Right ventricle myocardium inferior (tissue), 1 donor: ENCODE measurements at regions not wholly inside any gene's neighbourhood (a gene's known extent, or its start where the extent isn't known, plus 50 kb on each side); places are given as distances from the start of the nearest gene placed in this dataset.
"Not testable (repeated sequence)": the region's sequence is repeated elsewhere in the genome, so short reads cannot be mapped to it uniquely, and the experiment has no call there.

Experiments
- ATAC-seq: fragments of 200-7000 bp; cut with Tn5 transposase; one replicate; pipeline ENCODE4 v1.9.1; 2020; ENCODE audit warnings: mild to moderate bottlenecking, moderate library complexity
- DNase-seq: peaks from one replicate; pipeline ENCODE4 v3.0.0; 2021; ENCODE audit errors: missing footprints
- intact Hi-C: fragments of 100-400 bp; cut with DNase I; formaldehyde crosslinking; loops from one replicate; pipeline ENCODE4 v1.11.0; 2022
- donor health status: DM: no; HTN: yes; CAD: no; lungs with severe emphysema.

DNA sequence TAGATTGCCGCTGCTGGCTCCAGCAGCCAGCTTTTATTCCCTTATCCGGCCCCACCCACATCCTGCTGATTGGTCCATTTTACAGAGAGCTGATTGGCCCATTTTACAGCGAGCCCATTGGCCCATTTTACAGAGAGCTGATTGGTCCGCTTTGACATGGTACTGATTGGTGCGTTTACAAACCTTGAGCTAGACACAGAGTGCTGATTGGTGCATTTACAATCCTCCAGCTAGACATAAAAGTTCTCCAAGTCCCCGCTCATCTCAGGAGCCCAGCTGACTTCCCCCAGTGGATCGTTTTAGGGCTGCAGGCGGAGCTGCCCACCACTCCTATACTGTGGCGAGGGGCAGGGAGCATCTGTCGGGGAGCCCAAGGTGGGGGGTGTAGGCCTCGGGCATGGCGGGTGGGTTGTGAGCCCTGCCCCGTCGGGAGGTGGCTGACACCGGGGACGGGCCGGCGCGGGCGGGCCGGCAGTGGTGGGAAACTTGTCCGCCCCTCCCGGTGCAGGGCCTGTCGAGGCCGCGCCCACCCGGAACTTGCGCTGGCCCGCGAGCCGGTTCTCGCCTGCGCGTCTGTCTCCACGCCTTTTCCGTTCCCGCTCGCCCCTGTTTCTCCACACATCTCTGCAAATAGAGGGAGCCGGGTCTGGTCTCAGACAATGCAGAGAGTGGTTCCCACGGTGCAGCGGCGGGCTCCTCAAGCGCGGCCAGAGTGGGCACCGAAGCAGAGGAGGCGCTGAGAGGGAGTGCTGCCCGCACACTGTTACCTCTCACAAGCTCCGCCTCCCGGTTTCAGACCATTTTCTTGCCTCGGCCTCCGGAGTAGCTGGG is 86.1 kb upstream of the STMND1 start:
- intact Hi-C loops, result no loop called here
- ATAC-seq (peak; percentile 44), DNase-seq (peak; percentile 63)

DNA sequence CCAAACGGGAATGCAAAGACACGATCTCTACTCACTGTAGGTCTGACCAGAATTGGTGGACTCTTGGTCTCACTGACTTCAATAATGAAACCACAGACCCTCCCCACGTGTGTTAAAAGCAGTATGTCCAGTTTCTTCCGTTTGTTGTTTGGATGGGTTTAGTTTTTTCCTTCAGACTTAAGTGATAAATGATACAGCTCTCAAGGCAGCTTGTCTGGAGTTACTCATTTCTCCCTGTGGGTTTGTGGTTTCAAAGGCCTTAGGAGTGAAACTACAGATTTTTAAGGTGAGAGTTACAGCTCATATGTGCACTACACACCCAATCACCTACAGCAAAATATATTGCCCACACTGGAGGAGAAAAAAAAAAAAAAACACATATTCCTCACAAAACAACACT is 86.7 kb upstream of the STMND1 start:
- ATAC-seq (no peak), DNase-seq (no peak)
- intact Hi-C loops, result no loop called here

DNA sequence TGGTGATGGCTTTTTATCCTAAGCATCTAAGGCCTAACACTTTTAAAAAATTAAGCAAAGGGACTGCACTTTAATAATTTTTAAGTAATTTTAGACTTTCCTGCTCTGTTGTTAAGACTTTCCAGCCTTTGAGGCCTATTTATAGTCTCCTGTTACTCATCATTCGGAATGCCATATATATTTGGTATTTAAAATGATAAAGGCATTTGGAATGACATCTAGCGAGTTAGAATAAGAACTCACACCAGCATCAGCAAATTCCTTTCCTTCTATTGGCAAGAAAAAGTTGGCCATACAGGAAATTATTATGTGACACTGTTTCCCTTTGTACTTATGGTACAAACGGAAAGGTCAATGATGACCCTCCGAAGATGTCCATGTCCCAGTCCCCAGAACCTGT is 88.1 kb upstream of the STMND1 start:
- intact Hi-C loops, result no loop called here
- DNase-seq, result no peak
- ATAC-seq, result no peak

DNA sequence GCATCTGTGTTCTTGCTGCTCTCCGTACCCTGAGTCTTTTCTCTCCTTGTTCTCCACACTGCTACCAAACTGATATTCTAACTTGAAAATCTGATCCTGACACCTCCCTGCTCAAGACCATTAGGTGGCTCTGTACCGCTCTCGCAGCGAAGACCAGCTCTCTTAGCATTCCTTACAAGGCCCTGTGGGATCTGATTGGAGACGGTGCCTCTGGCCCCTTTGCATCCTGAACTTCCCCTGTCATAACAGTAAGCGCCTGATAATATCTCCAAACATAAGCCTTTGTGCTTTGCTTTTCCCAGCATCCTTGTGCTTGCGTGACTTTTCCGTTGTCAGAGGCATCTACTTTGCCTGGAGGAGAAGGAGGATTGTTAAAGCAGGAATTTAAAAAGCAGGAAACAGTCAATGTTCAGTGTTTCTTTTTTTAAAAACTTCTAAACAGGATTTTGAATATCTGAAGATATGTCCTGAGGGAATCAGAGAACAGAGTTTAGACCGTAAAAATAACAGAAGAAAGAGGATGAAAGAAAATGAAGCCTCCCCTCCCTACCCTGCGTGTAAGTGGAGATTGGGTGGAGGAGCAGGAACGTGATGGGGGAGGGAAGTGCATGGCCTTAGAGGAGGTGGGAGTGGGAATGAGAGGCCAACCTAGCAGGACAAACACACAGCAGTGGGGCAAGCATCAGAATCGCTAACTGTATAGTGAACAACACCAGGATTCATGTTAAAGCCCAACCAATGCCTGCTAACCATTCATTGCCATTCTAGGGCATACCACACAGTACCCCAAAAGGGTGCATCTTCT is 89.2 kb upstream of the STMND1 start:
- ATAC-seq (no peak), DNase-seq (no peak)
- intact Hi-C loops, result no loop called here

DNA sequence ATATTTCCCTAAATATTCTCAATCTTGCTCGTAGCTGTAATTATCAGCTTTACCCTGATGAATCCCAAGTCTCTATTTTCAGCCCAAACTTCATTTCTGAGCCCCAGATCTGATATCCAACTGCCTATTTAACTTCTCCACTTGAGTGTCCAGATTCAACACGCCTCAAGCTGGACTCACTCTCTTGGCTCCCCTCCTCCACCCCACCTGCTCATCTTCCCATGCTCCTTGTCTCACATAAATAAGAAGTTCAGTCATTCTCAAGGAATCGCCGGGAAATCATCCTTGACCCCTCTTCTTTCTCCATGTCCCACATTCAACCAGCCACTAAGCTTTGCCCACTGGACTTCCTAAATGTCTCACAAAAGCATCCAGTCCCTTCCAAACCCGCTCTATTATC is 89.9 kb upstream of the STMND1 start:
- ATAC-seq (no peak), DNase-seq (no peak)
- intact Hi-C loops, result no loop called here

DNA sequence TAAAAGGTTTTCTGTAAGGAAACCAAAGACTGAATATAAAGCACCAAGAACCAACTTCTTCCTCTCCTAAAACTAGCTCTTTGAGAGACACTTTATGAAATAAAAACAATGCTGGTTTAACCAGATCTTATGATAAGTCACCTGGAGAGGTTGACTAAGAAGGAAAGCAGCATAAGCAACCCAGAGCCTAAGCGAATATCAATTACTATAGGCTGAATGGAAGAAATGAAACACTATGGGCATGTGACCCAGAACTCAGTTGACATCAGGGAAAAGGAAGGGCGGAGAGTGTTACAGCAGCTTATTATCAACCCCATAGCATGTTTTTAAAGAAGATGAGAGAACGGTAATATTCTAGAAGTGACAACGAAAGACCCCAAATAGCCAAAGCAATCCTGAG is 94.1 kb upstream of the STMND1 start:
- no peak for ATAC-seq
- DNase-seq, result no peak
- intact Hi-C loops, result no loop called here

DNA sequence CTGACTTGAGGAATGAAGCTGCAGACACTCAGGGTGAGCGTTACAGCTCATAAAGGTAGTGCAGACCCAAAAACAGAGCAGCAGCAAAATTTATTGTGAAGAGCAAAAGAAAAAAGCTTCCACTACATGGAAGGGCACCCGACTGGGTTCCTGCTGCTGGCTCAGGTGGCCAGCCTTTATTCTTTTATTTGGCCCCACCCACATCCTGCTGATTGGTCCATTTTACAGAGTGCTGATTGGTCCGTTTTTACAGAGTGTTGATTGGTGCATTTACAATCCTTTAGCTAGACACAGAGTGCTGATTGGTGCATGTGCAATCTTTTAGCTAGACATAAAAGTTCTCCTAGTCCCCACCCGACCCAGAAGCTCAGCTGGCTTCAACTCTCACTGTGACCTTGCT is 95.3 kb upstream of the STMND1 start:
- intact Hi-C loops, result no loop called here
- ATAC-seq (no peak), DNase-seq (no peak)

DNA sequence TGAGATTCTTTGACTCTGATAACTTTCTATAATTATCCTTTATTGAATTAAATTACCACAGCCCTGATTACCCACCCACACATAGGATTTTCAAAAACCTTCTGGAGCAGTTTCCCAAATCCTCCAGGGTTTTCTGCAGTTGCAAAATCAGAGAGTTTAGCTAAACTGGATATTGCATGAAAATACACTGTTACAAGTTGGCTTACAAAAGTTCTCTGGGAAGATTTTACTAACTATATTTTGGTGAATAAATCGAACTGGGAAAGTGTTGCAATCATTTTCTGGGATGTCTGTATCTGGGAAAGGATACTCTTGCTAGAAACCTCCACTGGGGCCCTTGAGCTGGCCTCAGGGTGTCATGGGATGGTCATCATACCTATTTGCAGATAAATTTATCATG is 97.6 kb upstream of the STMND1 start:
- intact Hi-C loops, result no loop called here
- ATAC-seq, result no peak
- DNase-seq, result no peak

DNA sequence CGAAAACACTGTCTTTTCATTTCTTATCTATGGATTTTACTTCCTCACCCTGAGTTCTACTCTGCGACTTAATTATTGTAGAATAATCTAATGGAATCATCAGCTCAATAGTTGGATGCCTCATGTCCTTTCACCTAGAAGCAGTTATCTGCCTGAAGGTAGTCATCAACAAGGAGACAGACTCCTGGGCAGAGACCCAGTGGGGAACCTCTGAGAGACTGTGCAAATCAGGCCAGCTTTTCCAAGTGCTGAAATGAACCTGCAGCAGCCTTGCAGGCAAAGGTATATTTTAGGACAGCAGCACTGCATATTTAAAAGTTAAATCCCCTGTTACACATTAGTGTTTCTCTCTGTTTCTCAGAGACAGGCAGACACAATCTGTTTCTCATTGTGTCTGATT is 99.7 kb upstream of the STMND1 start:
- DNase-seq (no peak), ATAC-seq (no peak)
- intact Hi-C loops, result no loop called here

DNA sequence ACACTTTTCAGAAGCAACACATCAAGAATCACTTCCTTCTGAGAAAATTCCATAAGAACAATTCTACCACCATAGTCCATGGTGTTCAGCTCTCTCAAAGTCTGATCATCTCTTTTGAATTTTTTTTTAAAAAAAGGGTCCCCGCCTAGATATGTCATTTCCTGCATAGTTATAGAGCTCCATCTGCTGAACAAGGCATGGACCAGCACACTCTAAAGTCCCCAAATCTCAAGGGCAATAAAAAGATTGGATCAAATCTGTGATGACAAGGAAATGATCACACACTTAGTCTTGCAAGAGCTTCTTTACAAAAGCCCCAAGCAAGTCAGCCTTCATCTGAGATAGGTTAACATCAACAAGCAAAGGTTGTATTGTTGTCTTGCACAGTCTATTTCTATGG is 100.7 kb upstream of the STMND1 start:
- intact Hi-C loops, result no loop called here
- no peak for ATAC-seq
- no peak for DNase-seq

DNA sequence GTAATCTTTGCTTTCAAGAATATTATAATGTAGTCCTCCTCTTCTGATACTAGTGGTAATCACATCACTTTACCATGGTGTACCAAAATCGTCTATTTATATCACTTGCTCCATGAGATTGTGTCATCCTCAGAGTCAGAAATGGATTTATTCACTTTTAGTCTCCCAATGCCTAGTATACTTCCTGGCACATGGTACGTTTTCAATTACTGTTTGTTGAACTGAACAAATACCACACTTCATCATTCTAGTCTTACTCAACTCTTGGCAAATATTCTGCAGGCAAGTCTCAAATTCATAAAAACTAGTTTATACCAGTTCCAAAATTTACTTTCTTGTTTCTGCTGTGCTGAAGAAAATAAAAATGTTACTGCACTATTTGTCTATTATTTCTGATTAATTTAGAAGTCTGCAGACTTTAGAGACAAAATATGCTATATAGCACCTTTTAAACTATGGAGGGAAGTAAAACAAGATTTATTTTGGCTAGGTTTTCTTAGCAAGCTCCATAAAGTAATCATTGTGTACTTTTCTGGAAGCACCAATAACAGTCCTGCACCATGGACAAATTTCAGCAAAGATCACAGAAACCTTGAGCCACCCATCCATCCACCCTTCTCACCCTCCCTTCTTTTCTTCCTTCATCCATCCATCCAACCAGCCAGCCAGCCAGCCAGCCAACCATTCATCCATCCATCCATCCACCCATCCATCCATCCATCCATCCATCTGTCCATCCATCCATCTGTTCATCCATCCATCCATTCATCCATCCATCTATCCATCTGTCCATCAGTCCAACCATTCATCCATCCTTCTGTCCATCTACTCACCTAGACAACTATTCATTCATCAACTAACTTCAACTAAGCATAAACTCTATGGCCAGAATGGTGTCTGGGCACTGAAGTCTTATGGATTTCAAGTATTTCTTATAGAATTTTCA is 102.1 kb upstream of the STMND1 start:
- intact Hi-C loops, result no loop called here
- DNase-seq, result no peak
- peak; percentile 56 for ATAC-seq

DNA sequence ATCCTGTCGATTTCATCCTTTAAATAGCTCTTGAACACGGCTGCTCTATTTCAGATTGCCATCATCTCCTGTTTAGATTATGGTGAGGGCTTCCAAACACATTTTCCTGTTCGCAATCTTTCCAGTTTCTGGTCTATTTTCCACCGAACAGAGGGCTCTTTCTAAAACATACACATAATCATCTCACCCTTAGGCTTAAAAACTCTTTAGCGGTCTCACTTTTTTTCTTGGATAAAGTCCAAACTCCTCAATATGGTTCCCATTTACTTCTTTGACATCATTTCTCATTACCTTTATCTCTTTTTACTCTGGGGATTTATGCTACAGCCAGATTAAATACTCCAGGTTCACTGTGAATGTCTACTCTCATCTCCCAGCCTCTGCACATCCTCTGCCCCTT is 103.4 kb upstream of the STMND1 start:
- DNase-seq (no peak), ATAC-seq (no peak)
- intact Hi-C loops, result no loop called here

DNA sequence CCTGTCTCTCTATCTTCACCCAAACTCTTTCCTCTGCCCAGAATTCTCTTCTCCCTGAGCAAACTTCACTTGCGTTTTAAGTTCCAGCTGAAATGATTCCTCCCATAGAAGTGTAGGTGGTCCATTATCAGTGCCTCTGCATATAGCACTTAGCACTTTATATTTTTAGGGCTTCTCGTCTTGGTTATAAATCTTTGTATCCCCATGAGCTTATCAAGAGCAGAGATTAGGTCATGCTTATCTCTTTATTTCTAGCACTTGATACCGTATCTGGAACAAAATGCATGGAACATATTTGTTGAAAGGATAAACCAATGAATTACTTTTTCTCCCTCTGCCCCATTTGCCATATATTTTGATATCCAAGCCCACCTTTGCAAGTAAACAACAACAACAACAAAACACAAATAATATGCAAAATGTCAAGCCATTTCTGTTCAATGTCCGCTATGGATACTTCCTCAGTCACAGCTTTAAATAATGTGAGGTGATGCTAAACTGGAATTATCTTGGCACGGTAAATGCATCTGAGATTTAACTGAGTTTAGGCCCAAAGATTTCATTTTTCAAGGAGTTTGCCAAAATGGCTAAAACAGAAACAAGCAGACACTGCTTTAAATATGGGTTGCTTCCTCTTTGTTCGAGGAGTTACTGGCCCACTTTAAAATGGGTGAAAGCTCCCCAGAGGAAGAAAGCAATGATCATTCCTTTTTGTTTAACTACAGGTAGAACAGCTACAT is 106.2 kb upstream of the STMND1 start:
- intact Hi-C loops, result no loop called here
- ATAC-seq (no peak), DNase-seq (no peak)

DNA sequence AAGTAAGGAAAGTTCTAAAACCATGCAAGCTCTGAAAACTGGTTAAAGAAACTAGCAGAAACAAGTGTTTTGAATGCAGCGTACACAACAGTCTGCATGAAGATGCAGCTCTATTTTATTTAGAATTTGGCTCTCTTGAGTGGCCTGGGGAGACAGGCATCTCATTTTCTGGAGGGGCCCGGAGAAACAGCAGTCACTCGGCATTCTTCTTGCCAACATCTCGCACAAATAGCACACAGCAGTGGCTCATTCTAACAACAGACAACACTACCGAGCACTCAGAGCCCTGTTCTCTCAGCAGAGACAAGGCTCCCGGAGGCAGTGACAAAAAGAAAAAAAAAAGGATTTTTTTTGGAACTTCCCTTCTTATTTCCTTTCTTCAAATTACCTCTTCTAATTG is 108.5 kb upstream of the STMND1 start:
- ATAC-seq, result no peak
- no peak for DNase-seq
- intact Hi-C loops, result no loop called here

DNA sequence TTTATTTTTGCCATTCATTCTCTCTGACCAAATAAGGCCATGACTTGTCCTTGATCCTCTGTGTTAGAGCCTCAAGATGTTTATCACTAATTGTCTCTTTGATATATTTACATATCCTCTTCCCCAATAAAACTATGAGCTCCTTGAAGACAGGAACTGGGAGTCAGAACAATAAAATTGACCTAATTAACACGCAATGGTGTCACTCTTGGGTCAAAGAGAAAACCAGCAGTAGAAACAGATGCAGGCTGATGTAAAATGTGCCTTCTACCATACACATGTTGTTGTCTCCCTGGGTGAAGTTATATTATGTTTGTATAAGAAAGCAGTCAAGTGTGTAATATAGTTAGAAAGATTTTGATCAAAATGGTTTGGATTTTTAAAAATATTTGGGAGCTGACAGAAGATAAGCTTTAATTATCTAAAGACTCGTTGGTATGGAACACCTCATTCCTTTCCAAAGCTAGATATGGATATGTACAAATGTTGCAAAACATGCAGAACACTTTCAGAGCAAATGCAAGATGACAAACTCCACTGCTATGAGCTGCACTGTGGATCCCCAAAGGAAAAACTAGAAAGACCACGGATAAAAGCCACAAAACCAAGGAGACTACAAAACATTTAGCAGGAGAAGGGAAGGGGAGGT is 109.7 kb upstream of the STMND1 start:
- intact Hi-C loops, result no loop called here
- DNase-seq (no peak), ATAC-seq (no peak)

DNA sequence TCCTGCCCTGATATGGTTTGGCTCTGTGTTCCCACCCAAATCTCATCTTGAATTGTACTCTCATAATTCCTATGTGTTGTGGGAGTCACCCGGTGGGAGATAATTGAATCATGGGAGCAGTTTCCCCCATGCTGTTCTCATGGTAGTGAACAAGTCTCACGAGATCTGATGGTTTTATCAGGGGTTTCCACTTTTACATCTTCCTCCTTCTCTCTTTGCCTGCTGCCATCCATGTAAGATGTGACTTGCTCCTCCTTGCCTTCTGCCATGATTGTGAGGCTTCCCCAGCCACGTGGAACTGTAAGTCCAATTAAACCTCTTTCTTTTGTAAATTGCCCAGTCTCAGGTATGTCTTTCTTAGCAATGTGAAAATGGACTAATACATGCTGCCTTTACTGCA is 111.9 kb upstream of the STMND1 start:
- intact Hi-C loops, ATAC-seq, DNase-seq: not testable (repeated sequence)

DNA sequence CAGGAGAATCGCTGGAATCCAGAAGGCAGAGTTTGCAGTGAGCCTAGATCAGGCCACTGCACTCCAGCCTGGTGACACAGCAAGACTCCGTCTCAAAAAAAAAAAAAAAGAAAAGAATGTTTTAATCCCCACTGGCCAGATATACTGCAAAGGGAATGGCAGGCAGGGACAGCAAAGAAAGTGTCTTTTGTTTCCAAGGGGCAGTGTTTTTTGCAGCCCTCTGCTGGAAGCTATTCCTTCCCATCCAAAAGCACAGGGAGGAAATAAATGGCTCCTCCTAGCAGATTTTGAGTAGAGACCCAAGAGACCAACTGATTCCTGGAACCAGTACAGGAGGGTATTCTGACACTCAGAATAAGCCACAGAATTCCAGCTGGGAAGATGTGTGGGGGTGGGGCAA is 112.5 kb upstream of the STMND1 start:
- intact Hi-C loops, result no loop called here
- ATAC-seq, result no peak
- no peak for DNase-seq

DNA sequence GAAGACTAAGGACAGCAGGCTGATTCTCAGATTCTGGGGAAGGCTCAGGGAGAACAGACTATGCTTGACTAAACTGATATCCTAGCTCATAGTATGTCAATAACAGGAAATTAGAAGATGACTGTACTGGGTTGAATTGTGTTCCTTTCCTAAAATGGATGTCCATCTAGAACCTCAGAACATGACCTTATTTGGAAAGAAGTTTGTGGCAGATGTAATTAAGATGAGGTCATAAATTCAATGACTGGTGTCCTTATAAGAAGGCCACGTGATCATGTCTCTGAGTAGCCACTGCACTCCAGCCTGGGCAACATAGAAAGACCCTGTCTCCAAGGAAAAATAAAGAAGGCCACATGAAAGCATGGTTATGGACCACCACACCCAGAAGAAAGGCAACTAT is 113.9 kb upstream of the STMND1 start:
- no peak for DNase-seq
- intact Hi-C loops, result no loop called here
- ATAC-seq, result no peak
